ENCODE measurements at regions not wholly inside any gene's neighbourhood (a gene's known extent, or its start where the extent isn't known, plus 50 kb on each side); places are given as distances from the start of the nearest gene placed in this dataset.

- no peak for TF ChIP-seq CTCF (IDR thresholded peaks at IDR 0.05; ENCODE audit: poor library complexity, severe bottlenecking)
- TF ChIP-seq SMC3 (conservative IDR thresholded peaks at IDR 0.05; ENCODE audit: poor library complexity): no peak
- no peak for TF ChIP-seq MXI1 (conservative IDR thresholded peaks at IDR 0.05; ENCODE audit: poor library complexity, severe bottlenecking)
- TF ChIP-seq RAD21 (conservative IDR thresholded peaks at IDR 0.05): no peak
- no peak for TF ChIP-seq TAF1 (IDR thresholded peaks at IDR 0.05; ENCODE audit: low read depth)
- TF ChIP-seq EZH2 (IDR thresholded peaks at IDR 0.05; ENCODE audit: borderline replicate concordance, insufficient read depth, low read length, poor library complexity, severe bottlenecking): no peak
- no peak for TF ChIP-seq REST (IDR thresholded peaks at IDR 0.05; ENCODE audit: borderline replicate concordance)
- TF ChIP-seq EP300 (conservative IDR thresholded peaks at IDR 0.05; ENCODE audit: poor library complexity, severe bottlenecking): no peak
- no peak for TF ChIP-seq POLR2AphosphoS5 (IDR thresholded peaks at IDR 0.05)
These were observed 208.8 kb upstream of the CRIM1 start for GRCh38 chr2:36146765-36147164.

GRCh38 chr2:36140391-36140790 is 215.2 kb upstream of the CRIM1 start:
- no peaks in the 10 kb centered on the region for H4K20me1 ChIP-seq (ENCODE audit: insufficient read depth)
- no peak overlapping the region for H3K9ac ChIP-seq (ENCODE audit: low read length)
- H2AFZ ChIP-seq (ENCODE audit: low read depth, low read length): no peak overlapping the region
- no peaks in the 10 kb centered on the region for H3K36me3 ChIP-seq (ENCODE audit: insufficient read depth, low read length)
- no peak overlapping the region for H3K4me3 ChIP-seq (ENCODE audit: low read length)
- no peak overlapping the region for H3K4me2 ChIP-seq (ENCODE audit: low read length)
- no peaks in the 10 kb centered on the region for H3K9me2 ChIP-seq (ENCODE audit: insufficient read depth, low read length)
- H3K27me3 ChIP-seq (ENCODE audit: insufficient read depth, low read depth, low read length): no peaks in the 10 kb centered on the region
- TF ChIP-seq REST (IDR thresholded peaks at IDR 0.05; ENCODE audit: borderline replicate concordance): no peak
- TF ChIP-seq RAD21 (conservative IDR thresholded peaks at IDR 0.05): no peak
- TF ChIP-seq CTCF (IDR thresholded peaks at IDR 0.05; ENCODE audit: poor library complexity, severe bottlenecking): no peak
- TF ChIP-seq EP300 (conservative IDR thresholded peaks at IDR 0.05; ENCODE audit: poor library complexity, severe bottlenecking): no peak
- no peak for TF ChIP-seq SMC3 (conservative IDR thresholded peaks at IDR 0.05; ENCODE audit: poor library complexity)
- TF ChIP-seq POLR2AphosphoS5 (IDR thresholded peaks at IDR 0.05): no peak
- no peak overlapping the region for H3K27ac ChIP-seq (ENCODE audit: low read length)
- H3K9me3 ChIP-seq (ENCODE audit: low read length): no peaks in the 10 kb centered on the region
- H3F3A ChIP-seq (ENCODE audit: insufficient read depth, low read length, poor library complexity, severe bottlenecking): no peaks in the 10 kb centered on the region
- no peaks in the 10 kb centered on the region for H3K79me2 ChIP-seq (replicated peaks; ENCODE audit: insufficient read depth, low read length)

More at GRCh38 chr2:36146765-36147164, 208.8 kb upstream of the CRIM1 start:
- H3F3A ChIP-seq (ENCODE audit: insufficient read depth, low read length, poor library complexity, severe bottlenecking): no peaks in the 10 kb centered on the region
- H3K79me2 ChIP-seq (replicated peaks; ENCODE audit: insufficient read depth, low read length): no peaks in the 10 kb centered on the region
- H3K36me3 ChIP-seq (ENCODE audit: insufficient read depth, low read length): no peaks in the 10 kb centered on the region
- no peak overlapping the region for H3K4me3 ChIP-seq (ENCODE audit: low read length)
- no peaks in the 10 kb centered on the region for H3K27me3 ChIP-seq (ENCODE audit: insufficient read depth, low read depth, low read length)
- H2AFZ ChIP-seq (ENCODE audit: low read depth, low read length): no peak overlapping the region
- H3K9me3 ChIP-seq (ENCODE audit: low read length): no peaks in the 10 kb centered on the region
- H3K4me2 ChIP-seq (ENCODE audit: low read length): no peak overlapping the region
- H3K27ac ChIP-seq (ENCODE audit: low read length): no peak overlapping the region
- no peak overlapping the region for H3K9ac ChIP-seq (ENCODE audit: low read length)
- no peaks in the 10 kb centered on the region for H4K20me1 ChIP-seq (ENCODE audit: insufficient read depth)
- H3K9me2 ChIP-seq (ENCODE audit: insufficient read depth, low read length): no peaks in the 10 kb centered on the region
